Trophoblast cell (in vitro differentiated cells and primary cell): ENCODE measurements at regions not wholly inside any gene's neighbourhood (a gene's known extent, or its start where the extent isn't known, plus 50 kb on each side); places are given as distances from the start of the nearest gene placed in this dataset.

Source experiments
- DNase-seq, 2 donors: peaks; one replicate each; pipeline ENCODE4 v3.0.0-alpha.2; 2016
- H2AFZ ChIP-seq: 2 replicates; pipeline ENCODE4 v1.6.1; 2013; ENCODE audit warnings: low read length, moderate library complexity, mild to moderate bottlenecking; ENCODE audit not compliant: insufficient read depth, poor library complexity
- H2AK5ac ChIP-seq: 2 replicates; pipeline ENCODE4 v1.6.1; 2013; ENCODE audit warnings: mild to moderate bottlenecking, low read length
- H2BK120ac ChIP-seq: 2 replicates; pipeline ENCODE4 v1.6.1; 2013; ENCODE audit warnings: low read length, mild to moderate bottlenecking, moderate library complexity; ENCODE audit not compliant: insufficient read depth, poor library complexity
- H2BK12ac ChIP-seq: 2 replicates; pipeline ENCODE4 v1.6.1; 2013; ENCODE audit warnings: mild to moderate bottlenecking, low read length, moderate library complexity
- H2BK5ac ChIP-seq: 2 replicates; pipeline ENCODE4 v1.6.1; 2013; ENCODE audit warnings: low read length, low read depth, moderate library complexity, mild to moderate bottlenecking; ENCODE audit not compliant: poor library complexity
- H3K14ac ChIP-seq: 2 replicates; pipeline ENCODE4 v1.6.1; 2013; ENCODE audit warnings: mild to moderate bottlenecking, low read length
- H3K18ac ChIP-seq: 2 replicates; pipeline ENCODE4 v1.6.1; 2013; ENCODE audit warnings: mild to moderate bottlenecking, low read length
- H3K23ac ChIP-seq: 2 replicates; pipeline ENCODE4 v1.6.1; 2013; ENCODE audit warnings: low read length
- H3K27ac ChIP-seq: 2 replicates; pipeline ENCODE4 v1.5.1; 2013; ENCODE audit warnings: low read depth, mild to moderate bottlenecking, inconsistent platforms, low read length, moderate library complexity
- H3K27me3 ChIP-seq: 2 replicates; pipeline ENCODE4 v1.6.1; 2013; ENCODE audit warnings: inconsistent platforms, mild to moderate bottlenecking, low read length, moderate library complexity; ENCODE audit not compliant: insufficient read depth
- H3K36me3 ChIP-seq, 2 experiments: 1 replicate in 1 of 2; 2 replicates in 1 of 2; pipeline ENCODE4 v1.6.1; 2013; ENCODE audit warnings: low read length in 2 of 2, mild to moderate bottlenecking in 2 of 2, moderate library complexity in 1 of 2; ENCODE audit not compliant: insufficient read depth in 2 of 2, control insufficient read depth in 1 of 2
- H3K4ac ChIP-seq: 2 replicates; pipeline ENCODE4 v1.6.1; 2013; ENCODE audit warnings: low read depth, mild to moderate bottlenecking, low read length, moderate library complexity
- H3K4me1 ChIP-seq, 2 experiments: 1 replicate in 1 of 2; 2 replicates in 1 of 2; pipeline ENCODE4 v1.6.1; 2013; ENCODE audit warnings: low read length in 2 of 2, mild to moderate bottlenecking in 2 of 2, moderate library complexity in 1 of 2; ENCODE audit not compliant: insufficient read depth in 2 of 2, control insufficient read depth in 1 of 2
- H3K4me2 ChIP-seq: 2 replicates; pipeline ENCODE4 v1.6.1; 2013; ENCODE audit warnings: inconsistent platforms, mild to moderate bottlenecking, low read length, moderate library complexity
- H3K4me3 ChIP-seq: 2 replicates; pipeline ENCODE4 v1.5.1; 2013; ENCODE audit warnings: mild to moderate bottlenecking, low read depth, low read length, inconsistent platforms
- H3K79me1 ChIP-seq: one replicate; pipeline ENCODE4 v1.6.1; 2013; ENCODE audit warnings: low read length
- H3K79me2 ChIP-seq: 2 replicates; pipeline ENCODE4 v1.6.1; 2013; ENCODE audit warnings: low read length, mild to moderate bottlenecking; ENCODE audit not compliant: control insufficient read depth, insufficient read depth, poor library complexity
- H3K9ac ChIP-seq: 2 replicates; pipeline ENCODE4 v1.6.1; 2013; ENCODE audit warnings: mild to moderate bottlenecking, low read length
- H3K9me3 ChIP-seq: 2 replicates; pipeline ENCODE4 v1.6.1; 2013; ENCODE audit warnings: low read depth, mild to moderate bottlenecking, control low read depth, inconsistent platforms, low read length; ENCODE audit not compliant: insufficient read depth
- H4K12ac ChIP-seq: 2 replicates; pipeline ENCODE4 v1.6.1; 2013; ENCODE audit warnings: low read depth, mild to moderate bottlenecking, low read length, moderate library complexity
- H4K8ac ChIP-seq: 2 replicates; pipeline ENCODE4 v1.6.1; 2013; ENCODE audit warnings: low read depth, mild to moderate bottlenecking, low read length, moderate library complexity
- H4K91ac ChIP-seq: one replicate; pipeline ENCODE4 v1.6.1; 2013; ENCODE audit warnings: low read depth, mild to moderate bottlenecking, low read length, moderate library complexity
- WGBS: extraction: QIAGEN DNeasy Blood & Tissue Kit; methylation state at CpG from one replicate; pipeline ENCODE4 v1.1.7; 2013; ENCODE audit warnings: missing lambda C conversion rate; ENCODE audit not compliant: insufficient read length, insufficient coverage; ENCODE audit errors: extremely low coverage; 5-methylcytosine and 5-hydroxymethylcytosine counted together

DNA sequence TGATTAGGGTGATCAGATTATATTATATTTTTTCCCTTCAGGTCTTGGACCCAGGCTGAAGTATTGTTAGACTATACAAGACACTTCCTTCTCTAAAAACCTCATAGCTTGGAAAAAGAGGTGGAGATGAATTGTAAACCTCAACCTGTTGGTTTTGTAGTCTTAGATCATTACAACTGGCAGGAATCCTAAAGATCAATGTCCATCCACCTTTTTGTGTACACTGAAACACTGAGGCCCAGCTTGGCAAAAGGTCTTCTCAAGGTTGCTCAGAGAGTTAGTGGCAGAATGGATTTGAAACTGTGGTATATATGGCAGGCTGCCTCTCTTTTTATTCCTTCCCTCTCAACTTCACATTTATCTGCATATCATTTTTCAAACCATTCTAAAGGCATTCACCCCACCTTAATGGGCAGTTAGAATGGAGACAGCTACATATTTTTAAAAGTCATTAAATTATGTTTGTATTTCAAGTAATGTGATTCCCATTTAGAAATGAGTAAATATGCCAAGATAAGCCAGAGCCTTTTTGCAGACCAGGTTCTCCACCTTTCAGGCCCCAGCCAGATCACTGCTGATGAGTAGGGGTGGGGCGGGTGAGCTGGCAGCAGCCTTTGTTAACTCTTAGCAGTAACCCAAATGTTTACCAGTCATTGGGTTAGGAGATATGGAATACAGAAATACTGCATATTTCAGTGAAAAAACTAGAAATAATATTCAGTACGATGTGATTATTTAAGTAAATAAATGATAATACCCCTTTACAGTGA is 243.2 kb upstream of the F9 start:
- no peak overlapping the region for H4K91ac ChIP-seq
- H2AFZ ChIP-seq = no peak overlapping the region
- H2AK5ac ChIP-seq = no peak overlapping the region
- H3K9me3 ChIP-seq = no peaks in the 10 kb centered on the region
- H2BK5ac ChIP-seq = no peak overlapping the region
- H2BK120ac ChIP-seq = no peak overlapping the region
- no peak for DNase-seq
- H3K4me1 ChIP-seq = no peaks in the 10 kb centered on the region
- H3K79me2 ChIP-seq = no peaks in the 10 kb centered on the region
- no peak overlapping the region for H3K18ac ChIP-seq
- H3K23ac ChIP-seq = no peak overlapping the region
- no peak overlapping the region for H4K8ac ChIP-seq
- H3K14ac ChIP-seq = no peak overlapping the region
- H3K27ac ChIP-seq = no peak overlapping the region
- H3K4ac ChIP-seq = no peak overlapping the region
- no peaks in the 10 kb centered on the region for H3K79me1 ChIP-seq
- H3K27me3 ChIP-seq = no peaks in the 10 kb centered on the region
- H3K4me2 ChIP-seq = no peak overlapping the region
- WGBS = no CpG with 5 or more reads among the region's 2 CpGs
- H3K4me3 ChIP-seq = no peak overlapping the region
- H4K12ac ChIP-seq = no peak overlapping the region
- H3K36me3 ChIP-seq = no peaks in the 10 kb centered on the region
- no peak overlapping the region for H2BK12ac ChIP-seq
- H3K9ac ChIP-seq = no peak overlapping the region

DNA sequence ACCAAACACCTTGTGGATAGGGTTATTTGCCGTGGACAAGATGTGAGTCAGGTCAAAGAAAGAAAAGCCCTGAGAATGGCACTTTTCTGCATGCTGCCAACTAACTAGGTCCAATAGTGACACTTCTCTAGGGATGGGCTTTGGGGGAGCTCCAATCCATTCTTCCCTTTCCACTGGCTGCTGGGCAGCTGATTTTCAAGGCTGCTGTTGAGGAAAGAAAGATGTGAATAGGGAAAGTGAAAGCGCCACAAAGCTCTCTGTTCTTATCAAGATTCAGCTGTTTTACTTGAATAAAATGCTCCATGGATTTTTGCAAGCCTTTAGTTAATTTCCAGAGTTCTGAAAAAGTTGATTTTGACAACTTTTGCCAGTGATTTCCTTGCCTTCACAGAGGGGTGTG is 244.2 kb upstream of the F9 start:
- Histone ChIP-seq H3K27ac (no peak overlapping the region), H2AFZ (no peak overlapping the region), H3K79me1 (no peaks in the 10 kb centered on the region), H2BK12ac (no peak overlapping the region), H3K4me1 (no peaks in the 10 kb centered on the region), H3K23ac (no peak overlapping the region), H3K4ac (no peak overlapping the region), H3K9ac (no peak overlapping the region), H2AK5ac (no peak overlapping the region), H3K4me2 (no peak overlapping the region), H4K12ac (no peak overlapping the region), H4K8ac (no peak overlapping the region), H3K9me3 (no peaks in the 10 kb centered on the region), H2BK5ac (no peak overlapping the region), H4K91ac (no peak overlapping the region), H3K14ac (no peak overlapping the region), H3K27me3 (no peaks in the 10 kb centered on the region), H3K4me3 (no peak overlapping the region), H3K36me3 (no peaks in the 10 kb centered on the region), H3K18ac (no peak overlapping the region), H2BK120ac (no peak overlapping the region), H3K79me2 (no peaks in the 10 kb centered on the region)
- no peak for DNase-seq
- WGBS = no CpG with 5 or more reads among the region's 2 CpGs

DNA sequence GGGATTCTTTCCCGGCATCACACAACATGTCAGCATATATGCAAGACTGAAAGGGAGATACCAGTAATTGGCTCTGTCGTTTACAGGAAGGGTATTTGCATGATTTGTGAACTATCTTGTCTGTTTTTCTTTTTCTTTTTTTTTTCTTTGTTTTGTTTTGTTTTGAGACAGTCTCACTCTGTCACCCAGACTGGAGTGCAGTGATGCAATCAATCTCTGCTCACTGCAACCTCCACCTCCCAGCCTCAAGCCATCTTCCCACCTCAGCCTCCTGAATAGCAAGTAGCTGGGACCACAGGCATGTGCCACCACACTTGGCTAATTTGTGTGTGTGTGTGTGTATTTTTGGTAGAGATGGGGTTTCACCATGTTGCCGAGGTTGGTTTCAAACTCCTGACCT is 262.7 kb upstream of the F9 start:
- no peak overlapping the region for H2AK5ac ChIP-seq
- no peaks in the 10 kb centered on the region for H3K79me2 ChIP-seq
- H3K4me2 ChIP-seq = no peak overlapping the region
- H4K8ac ChIP-seq = no peak overlapping the region
- WGBS = no CpG with 5 or more reads among the region's 3 CpGs
- no peak overlapping the region for H3K14ac ChIP-seq
- no peaks in the 10 kb centered on the region for H3K4me1 ChIP-seq
- H2BK12ac ChIP-seq = no peak overlapping the region
- H2BK5ac ChIP-seq = no peak overlapping the region
- H3K9me3 ChIP-seq = no peaks in the 10 kb centered on the region
- H3K36me3 ChIP-seq = no peaks in the 10 kb centered on the region
- H3K9ac ChIP-seq = no peak overlapping the region
- no peak overlapping the region for H3K4me3 ChIP-seq
- no peak overlapping the region for H3K27ac ChIP-seq
- no peak for DNase-seq
- no peak overlapping the region for H4K12ac ChIP-seq
- no peak overlapping the region for H4K91ac ChIP-seq
- H3K23ac ChIP-seq = no peak overlapping the region
- no peak overlapping the region for H2AFZ ChIP-seq
- no peaks in the 10 kb centered on the region for H3K79me1 ChIP-seq
- H3K18ac ChIP-seq = no peak overlapping the region
- no peaks in the 10 kb centered on the region for H3K27me3 ChIP-seq
- H3K4ac ChIP-seq = no peak overlapping the region
- no peak overlapping the region for H2BK120ac ChIP-seq

DNA sequence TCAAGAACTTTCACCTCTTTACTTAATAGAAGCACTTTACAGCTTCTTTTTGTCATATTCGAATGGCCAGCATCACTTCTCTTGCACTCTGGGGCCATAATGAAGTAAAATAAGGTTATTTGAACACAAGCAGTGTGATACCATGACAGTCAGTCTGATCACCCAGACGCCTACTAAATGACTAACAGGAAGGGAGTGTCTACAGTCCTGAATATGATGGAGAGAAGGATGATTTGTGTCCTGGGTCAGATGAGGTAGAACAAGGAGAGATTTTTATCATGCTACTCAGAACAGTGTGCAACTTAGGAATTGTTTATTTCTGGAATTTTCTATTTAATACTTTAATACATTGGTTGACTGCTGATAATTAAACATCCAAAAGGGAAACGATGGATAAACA is 284.2 kb upstream of the F9 start:
- Histone ChIP-seq H4K12ac (no peak overlapping the region), H3K79me1 (no peaks in the 10 kb centered on the region), H2BK12ac (no peak overlapping the region), H2BK5ac (no peak overlapping the region), H3K27me3 (no peaks in the 10 kb centered on the region), H2AFZ (no peak overlapping the region), H2AK5ac (no peak overlapping the region), H3K23ac (no peak overlapping the region), H4K8ac (no peak overlapping the region), H3K4ac (no peak overlapping the region), H3K79me2 (no peaks in the 10 kb centered on the region), H3K27ac (no peak overlapping the region), H2BK120ac (no peak overlapping the region), H3K4me1 (no peaks in the 10 kb centered on the region), H3K18ac (no peak overlapping the region), H4K91ac (no peak overlapping the region), H3K9ac (no peak overlapping the region), H3K9me3 (no peaks in the 10 kb centered on the region), H3K36me3 (no peaks in the 10 kb centered on the region), H3K4me3 (no peak overlapping the region), H3K14ac (no peak overlapping the region), H3K4me2 (no peak overlapping the region)
- no CpG with 5 or more reads among the region's 3 CpGs for WGBS
- DNase-seq = no peak
